Muscle layer of duodenum (tissue), 2 donors: ENCODE measurements at regions not wholly inside any gene's neighbourhood (a gene's known extent, or its start where the extent isn't known, plus 50 kb on each side); places are given as distances from the start of the nearest gene placed in this dataset.

Source experiments
- H3K27ac ChIP-seq: one replicate; pipeline ENCODE4 v1.7.0; 2013; ENCODE audit warnings: mild to moderate bottlenecking, low read length
- H3K27me3 ChIP-seq: one replicate; pipeline ENCODE4 v1.7.0; 2013; ENCODE audit warnings: low read depth, mild to moderate bottlenecking, control low read depth, low read length
- H3K36me3 ChIP-seq, 2 donors: one replicate each; pipeline ENCODE4 v1.7.0; 2013; ENCODE audit warnings: low read length in 2 of 2, control low read depth in 1 of 2, mild to moderate bottlenecking in 1 of 2; ENCODE audit not compliant: insufficient read depth in 2 of 2, control insufficient read depth in 1 of 2
- H3K4me1 ChIP-seq, 2 donors: one replicate each; pipeline ENCODE4 v1.7.0; 2013; ENCODE audit warnings: low read length in 2 of 2, mild to moderate bottlenecking in 2 of 2, control low read depth in 1 of 2, moderate library complexity in 1 of 2; ENCODE audit not compliant: insufficient read depth in 2 of 2, control insufficient read depth in 1 of 2
- H3K4me3 ChIP-seq, 2 donors: one replicate each; pipeline ENCODE4 v1.7.0; 2013; ENCODE audit warnings: low read length in 2 of 2, low read depth in 1 of 2, mild to moderate bottlenecking in 1 of 2
- H3K9me3 ChIP-seq, 2 donors: one replicate each; pipeline ENCODE4 v1.7.0; 2013; ENCODE audit warnings: low read length in 2 of 2, control low read depth in 1 of 2, mild to moderate bottlenecking in 1 of 2; ENCODE audit not compliant: control insufficient read depth in 1 of 2
- donor health status: healthy.

DNA sequence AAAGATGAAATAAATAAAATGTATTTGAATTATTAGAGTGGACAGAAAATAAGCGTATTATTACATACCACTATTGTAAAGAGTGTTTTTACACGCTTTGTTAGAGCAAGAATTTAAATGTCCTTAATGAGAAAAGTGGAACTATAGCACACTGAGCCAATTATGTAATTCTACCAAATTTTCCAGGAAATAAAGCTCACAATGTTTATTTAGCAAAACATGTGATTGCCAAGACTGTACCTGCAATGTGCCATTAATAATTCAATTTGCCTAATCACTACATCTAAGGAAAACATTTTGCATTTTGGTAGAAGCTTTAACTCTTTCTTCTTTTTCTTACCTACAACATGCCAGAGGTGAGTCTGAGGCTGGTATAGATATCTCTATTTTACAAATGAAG lies 58.7 kb upstream of the PHACTR1 start:
- Histone ChIP-seq H3K27me3 (no peaks in the 10 kb centered on the region), H3K36me3 (no peaks in the 10 kb centered on the region), H3K4me1 (no peaks in the 10 kb centered on the region), H3K27ac (no peak overlapping the region), H3K4me3 (no peak overlapping the region), H3K9me3 (no peaks in the 10 kb centered on the region)

DNA sequence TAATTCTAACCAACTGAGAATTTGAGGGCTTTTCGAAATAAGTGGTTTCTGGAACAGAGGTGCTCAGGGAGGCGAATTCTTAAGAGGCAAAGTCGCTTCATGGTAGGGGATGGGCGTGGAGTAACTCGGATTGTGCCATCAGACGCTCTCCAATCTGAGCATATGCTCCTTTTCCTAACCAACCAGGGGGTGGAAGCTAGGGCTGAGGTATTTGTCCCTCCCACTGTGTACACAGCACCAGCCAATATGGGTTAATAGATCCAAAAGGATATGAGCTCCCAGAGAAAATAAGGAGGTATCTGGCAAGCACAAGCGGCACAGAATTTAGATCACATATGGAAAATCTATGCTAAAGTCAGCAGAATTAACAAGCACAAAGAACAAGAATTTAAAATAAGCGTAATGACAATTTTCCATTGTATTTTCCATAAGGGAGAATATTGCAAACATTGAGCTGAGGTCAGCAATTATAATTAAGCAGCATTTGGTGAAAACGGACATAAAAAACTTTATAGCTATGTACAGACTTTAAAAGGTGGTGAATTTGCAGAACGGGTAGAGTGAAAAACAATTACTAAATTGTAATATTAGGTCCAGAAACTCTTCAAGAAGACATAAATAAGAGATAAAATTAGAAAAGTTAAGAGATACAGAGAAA lies 55.0 kb upstream of the PHACTR1 start:
- no peaks in the 10 kb centered on the region for H3K4me1 ChIP-seq
- H3K27me3 ChIP-seq, result no peaks in the 10 kb centered on the region
- no peak overlapping the region for H3K27ac ChIP-seq
- H3K36me3 ChIP-seq, result no peaks in the 10 kb centered on the region
- no peaks in the 10 kb centered on the region for H3K9me3 ChIP-seq
- H3K4me3 ChIP-seq, result no peak overlapping the region
